ENCODE measurements at regions not wholly inside any gene's neighbourhood (a gene's known extent, or its start where the extent isn't known, plus 50 kb on each side); places are given as distances from the start of the nearest gene placed in this dataset.

DNA sequence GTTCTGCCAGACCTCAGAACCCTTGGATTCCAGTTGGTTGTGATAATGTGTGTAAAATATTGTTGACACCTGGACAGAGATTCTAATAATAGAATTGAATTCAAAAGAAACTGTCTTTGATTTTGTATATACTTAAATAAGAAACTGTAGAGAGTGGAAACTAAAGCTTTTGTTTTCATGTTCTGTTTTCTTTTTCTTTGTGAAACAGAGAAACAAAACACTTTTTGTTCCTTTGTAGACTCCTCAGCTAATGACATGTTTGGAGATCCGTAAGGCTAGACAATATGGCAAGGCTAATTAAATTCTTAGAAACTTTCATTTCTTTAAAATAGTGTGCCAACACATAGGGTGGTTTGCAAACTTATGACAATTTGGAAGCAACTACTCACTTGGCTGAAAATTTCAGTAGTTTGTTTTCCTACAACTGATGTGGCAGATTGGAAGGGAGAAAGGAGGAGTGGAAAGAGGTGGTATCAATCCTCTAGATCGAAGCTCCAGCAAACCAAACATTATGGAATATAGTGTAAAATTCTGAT lies 90.9 kb upstream of the FAT1 start:
- TF ChIP-seq EP300 (IDR thresholded peaks at IDR 0.05; ENCODE audit: borderline replicate concordance) (no peak), RAD21 (IDR thresholded peaks at IDR 0.05; ENCODE audit: low read depth) (no peak), TCF12 (IDR thresholded peaks at IDR 0.05; ENCODE audit: low read depth) (no peak), TEAD4 (IDR thresholded peaks at IDR 0.05) (no peak), NFIC (IDR thresholded peaks at IDR 0.05) (no peak), ZBTB7A (IDR thresholded peaks at IDR 0.05; ENCODE audit: low read depth) (no peak)
- TF ChIP-seq, protein P1, sequence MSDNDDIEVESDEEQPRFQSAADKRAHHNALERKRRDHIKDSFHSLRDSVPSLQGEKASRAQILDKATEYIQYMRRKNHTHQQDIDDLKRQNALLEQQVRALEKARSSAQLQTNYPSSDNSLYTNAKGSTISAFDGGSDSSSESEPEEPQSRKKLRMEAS (IDR thresholded peaks at IDR 0.05), result no peak
- TF ChIP-seq, protein P2, sequence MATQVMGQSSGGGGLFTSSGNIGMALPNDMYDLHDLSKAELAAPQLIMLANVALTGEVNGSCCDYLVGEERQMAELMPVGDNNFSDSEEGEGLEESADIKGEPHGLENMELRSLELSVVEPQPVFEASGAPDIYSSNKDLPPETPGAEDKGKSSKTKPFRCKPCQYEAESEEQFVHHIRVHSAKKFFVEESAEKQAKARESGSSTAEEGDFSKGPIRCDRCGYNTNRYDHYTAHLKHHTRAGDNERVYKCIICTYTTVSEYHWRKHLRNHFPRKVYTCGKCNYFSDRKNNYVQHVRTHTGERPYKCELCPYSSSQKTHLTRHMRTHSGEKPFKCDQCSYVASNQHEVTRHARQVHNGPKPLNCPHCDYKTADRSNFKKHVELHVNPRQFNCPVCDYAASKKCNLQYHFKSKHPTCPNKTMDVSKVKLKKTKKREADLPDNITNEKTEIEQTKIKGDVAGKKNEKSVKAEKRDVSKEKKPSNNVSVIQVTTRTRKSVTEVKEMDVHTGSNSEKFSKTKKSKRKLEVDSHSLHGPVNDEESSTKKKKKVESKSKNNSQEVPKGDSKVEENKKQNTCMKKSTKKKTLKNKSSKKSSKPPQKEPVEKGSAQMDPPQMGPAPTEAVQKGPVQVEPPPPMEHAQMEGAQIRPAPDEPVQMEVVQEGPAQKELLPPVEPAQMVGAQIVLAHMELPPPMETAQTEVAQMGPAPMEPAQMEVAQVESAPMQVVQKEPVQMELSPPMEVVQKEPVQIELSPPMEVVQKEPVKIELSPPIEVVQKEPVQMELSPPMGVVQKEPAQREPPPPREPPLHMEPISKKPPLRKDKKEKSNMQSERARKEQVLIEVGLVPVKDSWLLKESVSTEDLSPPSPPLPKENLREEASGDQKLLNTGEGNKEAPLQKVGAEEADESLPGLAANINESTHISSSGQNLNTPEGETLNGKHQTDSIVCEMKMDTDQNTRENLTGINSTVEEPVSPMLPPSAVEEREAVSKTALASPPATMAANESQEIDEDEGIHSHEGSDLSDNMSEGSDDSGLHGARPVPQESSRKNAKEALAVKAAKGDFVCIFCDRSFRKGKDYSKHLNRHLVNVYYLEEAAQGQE (IDR thresholded peaks at IDR 0.05; ENCODE audit: low read depth), result no peak
- TF ChIP-seq, protein P3, sequence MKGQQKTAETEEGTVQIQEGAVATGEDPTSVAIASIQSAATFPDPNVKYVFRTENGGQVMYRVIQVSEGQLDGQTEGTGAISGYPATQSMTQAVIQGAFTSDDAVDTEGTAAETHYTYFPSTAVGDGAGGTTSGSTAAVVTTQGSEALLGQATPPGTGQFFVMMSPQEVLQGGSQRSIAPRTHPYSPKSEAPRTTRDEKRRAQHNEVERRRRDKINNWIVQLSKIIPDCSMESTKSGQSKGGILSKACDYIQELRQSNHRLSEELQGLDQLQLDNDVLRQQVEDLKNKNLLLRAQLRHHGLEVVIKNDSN (IDR thresholded peaks at IDR 0.05), result no peak

All from Ishikawa (cell line).